ENCODE measurements at regions not wholly inside any gene's neighbourhood (a gene's known extent, or its start where the extent isn't known, plus 50 kb on each side); places are given as distances from the start of the nearest gene placed in this dataset.

GRCh38 chr14:87351007-87351406 is 642.0 kb downstream of the GALC start:
- no peak overlapping the region for H3K4me3 Mint-ChIP-seq
- peaks cover 6% of the 10 kb centered on the region for H3K9me3 Mint-ChIP-seq
- ATAC-seq (no peak), DNase-seq (ENCODE audit: low spot score in 2 of 2) (no peak)
- no peaks in the 10 kb centered on the region for H3K4me1 Mint-ChIP-seq
- H3K27ac Mint-ChIP-seq: no peak overlapping the region
- no peaks in the 10 kb centered on the region for H3K36me3 Mint-ChIP-seq

DNA sequence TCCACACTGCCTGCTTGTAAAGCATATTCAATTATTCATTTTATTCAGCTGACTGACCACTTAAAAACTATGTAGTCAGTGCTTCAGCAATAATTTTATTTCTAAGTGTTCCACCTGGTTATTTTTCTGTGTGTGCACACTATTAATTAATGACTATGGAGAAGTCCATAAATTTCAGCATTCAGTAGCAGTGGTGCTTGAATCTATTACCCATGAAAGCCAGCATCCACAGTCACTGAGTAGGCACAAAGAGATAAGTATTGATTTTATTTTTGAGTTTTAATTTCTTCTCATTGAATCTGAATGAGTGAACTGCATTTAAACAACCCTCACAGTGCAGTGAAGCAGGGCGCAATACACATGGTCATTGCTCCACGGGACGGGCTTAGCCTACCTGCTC is 643.1 kb downstream of the GALC start:
- ATAC-seq (no peak), DNase-seq (ENCODE audit: low spot score in 2 of 2) (no peak)
- Mint-ChIP-seq H3K4me3 (no peak overlapping the region), H3K27ac (no peak overlapping the region), H3K4me1 (no peaks in the 10 kb centered on the region), H3K9me3 (peaks cover 9% of the 10 kb centered on the region), H3K36me3 (no peaks in the 10 kb centered on the region)

DNA sequence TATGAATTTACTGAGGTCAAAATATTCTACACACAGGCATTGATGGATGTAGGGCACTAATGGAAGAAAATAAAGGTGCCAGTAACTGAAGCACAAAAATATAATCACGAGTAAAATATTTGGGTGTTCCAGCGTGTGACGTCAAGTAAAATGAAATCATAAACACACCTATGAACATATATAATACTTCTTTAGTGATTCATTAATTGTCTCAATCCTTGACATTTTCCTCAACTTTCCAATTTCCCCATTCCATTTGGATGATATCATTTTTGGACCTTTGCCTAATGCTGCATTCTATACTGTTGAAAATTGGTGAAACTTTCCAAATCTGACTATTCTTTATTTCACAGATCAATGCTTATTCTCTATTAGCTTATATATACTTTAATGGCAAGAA is 649.3 kb downstream of the GALC start:
- no peaks in the 10 kb centered on the region for H3K36me3 Mint-ChIP-seq
- ATAC-seq (no peak), DNase-seq (ENCODE audit: low spot score in 2 of 2) (no peak)
- no peak overlapping the region for H3K4me3 Mint-ChIP-seq
- H3K9me3 Mint-ChIP-seq: peaks cover 11% of the 10 kb centered on the region
- no peaks in the 10 kb centered on the region for H3K4me1 Mint-ChIP-seq
- H3K27ac Mint-ChIP-seq: no peak overlapping the region

DNA sequence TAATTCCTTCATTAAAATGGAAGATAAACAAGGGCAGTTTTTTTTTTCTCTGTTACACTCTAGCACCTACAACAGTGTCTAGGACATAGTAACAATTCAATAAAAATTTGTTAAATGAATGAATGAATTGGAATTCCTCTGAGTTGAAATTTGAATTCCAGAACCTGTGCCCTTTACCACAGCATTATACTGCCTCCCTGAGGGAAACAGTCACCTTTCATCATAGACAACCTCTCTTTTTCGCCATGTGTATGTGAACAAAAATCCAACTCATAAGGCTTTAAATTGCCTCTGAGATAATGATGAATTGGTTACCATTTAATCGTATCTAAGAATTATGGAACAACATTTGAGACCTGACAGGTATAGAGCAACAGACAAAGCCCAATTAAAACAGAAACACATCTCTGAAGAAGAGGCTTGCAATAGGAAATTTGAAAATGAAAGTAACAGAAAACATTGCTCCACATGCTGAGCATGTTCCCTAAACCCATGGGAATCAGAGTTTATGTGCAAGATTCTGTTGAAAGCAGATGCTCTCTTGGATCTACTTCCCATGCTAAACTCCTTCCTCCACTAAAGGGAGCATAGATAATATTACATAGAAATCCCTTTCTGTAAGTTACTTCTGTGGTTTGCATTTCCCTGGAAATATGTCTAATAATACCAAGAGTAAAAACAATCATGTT is 657.8 kb downstream of the GALC start:
- H3K9me3 Mint-ChIP-seq: peaks cover 6% of the 10 kb centered on the region
- ATAC-seq (no peak), DNase-seq (ENCODE audit: low spot score in 2 of 2) (no peak)
- no peak overlapping the region for H3K27ac Mint-ChIP-seq
- H3K36me3 Mint-ChIP-seq: no peaks in the 10 kb centered on the region
- no peaks in the 10 kb centered on the region for H3K4me1 Mint-ChIP-seq
- no peak overlapping the region for H3K4me3 Mint-ChIP-seq

- H3K9me3 Mint-ChIP-seq: peaks cover 11% of the 10 kb centered on the region
- no peak overlapping the region for H3K27ac Mint-ChIP-seq
- H3K36me3 Mint-ChIP-seq: no peaks in the 10 kb centered on the region
- DNase-seq (ENCODE audit: low spot score in 2 of 2): no peak
- no peak for ATAC-seq
- no peak overlapping the region for H3K4me3 Mint-ChIP-seq
- H3K4me1 Mint-ChIP-seq: no peaks in the 10 kb centered on the region
These were observed 661.0 kb downstream of the GALC start for GRCh38 chr14:87331991-87332390.

GRCh38 chr14:87325741-87326140 is 667.2 kb downstream of the GALC start:
- Mint-ChIP-seq H3K9me3 (peaks cover 14% of the 10 kb centered on the region), H3K4me1 (no peaks in the 10 kb centered on the region), H3K27ac (no peak overlapping the region), H3K4me3 (no peak overlapping the region), H3K36me3 (no peaks in the 10 kb centered on the region)
- no peak for DNase-seq (ENCODE audit: low spot score in 2 of 2)
- no peak for ATAC-seq

DNA sequence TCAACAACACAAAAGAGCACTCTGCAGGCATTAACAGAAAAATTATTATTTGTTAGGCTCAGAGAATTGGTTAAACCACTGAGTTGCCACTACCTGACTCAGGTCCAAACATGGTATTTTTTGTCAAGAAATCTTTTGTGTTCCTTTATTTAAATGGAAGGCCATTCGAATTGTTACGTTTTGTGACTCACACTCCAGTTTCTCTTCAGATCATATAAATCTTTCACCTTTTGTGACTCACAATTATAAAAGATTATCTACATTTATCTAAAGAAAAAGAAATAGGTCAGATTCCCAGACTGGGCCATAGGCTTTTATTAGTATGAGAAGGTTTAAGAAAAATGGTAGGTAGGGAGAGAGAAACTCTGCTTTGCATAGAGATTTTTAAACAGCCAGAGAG is 669.8 kb downstream of the GALC start:
- Mint-ChIP-seq H3K27ac (no peak overlapping the region), H3K4me1 (no peaks in the 10 kb centered on the region), H3K36me3 (no peaks in the 10 kb centered on the region), H3K4me3 (no peak overlapping the region), H3K9me3 (peaks cover 14% of the 10 kb centered on the region)
- ATAC-seq (no peak), DNase-seq (ENCODE audit: low spot score in 2 of 2) (no peak)

DNA sequence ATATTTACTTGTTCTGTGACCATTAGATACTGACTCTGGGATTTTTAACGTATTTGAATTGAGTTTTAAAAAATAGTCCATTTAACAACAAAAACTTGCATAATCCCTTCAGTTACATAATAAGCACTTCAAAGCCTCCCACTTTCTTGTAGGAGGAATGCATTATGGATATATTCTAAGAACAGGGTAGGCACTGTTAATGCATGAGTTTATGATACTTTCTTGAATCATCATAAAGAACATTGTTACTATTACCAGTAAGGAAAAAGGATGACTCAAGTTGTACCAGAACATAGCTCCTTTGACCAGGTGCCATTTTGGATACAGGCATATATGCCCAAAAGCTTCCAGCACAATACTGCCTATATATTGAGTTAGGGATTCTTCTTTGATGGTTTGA is 671.4 kb downstream of the GALC start:
- H3K4me1 Mint-ChIP-seq: no peaks in the 10 kb centered on the region
- ATAC-seq (no peak), DNase-seq (ENCODE audit: low spot score in 2 of 2) (no peak)
- H3K36me3 Mint-ChIP-seq: no peaks in the 10 kb centered on the region
- peaks cover 12% of the 10 kb centered on the region for H3K9me3 Mint-ChIP-seq
- H3K27ac Mint-ChIP-seq: no peak overlapping the region
- no peak overlapping the region for H3K4me3 Mint-ChIP-seq

DNA sequence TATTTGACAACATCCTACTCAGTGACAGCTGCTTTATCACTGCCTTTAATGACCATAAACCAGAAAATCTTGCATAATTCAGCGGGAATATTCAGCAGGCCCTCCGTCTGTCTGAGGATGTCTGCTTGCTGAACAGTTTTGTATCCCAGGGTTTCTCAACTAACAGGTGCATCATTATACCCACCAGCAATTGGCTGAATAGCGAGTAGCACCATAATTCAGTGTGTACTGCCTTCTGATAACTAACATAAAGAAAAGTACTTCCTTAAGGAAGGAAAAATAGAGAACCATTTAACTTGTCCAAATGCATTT is 680.1 kb downstream of the GALC start:
- no peak overlapping the region for H3K4me3 Mint-ChIP-seq
- no peaks in the 10 kb centered on the region for H3K36me3 Mint-ChIP-seq
- no peak overlapping the region for H3K27ac Mint-ChIP-seq
- no peak for DNase-seq (ENCODE audit: low spot score in 2 of 2)
- no peak for ATAC-seq
- H3K4me1 Mint-ChIP-seq: no peaks in the 10 kb centered on the region
- H3K9me3 Mint-ChIP-seq: peaks cover 16% of the 10 kb centered on the region

DNA sequence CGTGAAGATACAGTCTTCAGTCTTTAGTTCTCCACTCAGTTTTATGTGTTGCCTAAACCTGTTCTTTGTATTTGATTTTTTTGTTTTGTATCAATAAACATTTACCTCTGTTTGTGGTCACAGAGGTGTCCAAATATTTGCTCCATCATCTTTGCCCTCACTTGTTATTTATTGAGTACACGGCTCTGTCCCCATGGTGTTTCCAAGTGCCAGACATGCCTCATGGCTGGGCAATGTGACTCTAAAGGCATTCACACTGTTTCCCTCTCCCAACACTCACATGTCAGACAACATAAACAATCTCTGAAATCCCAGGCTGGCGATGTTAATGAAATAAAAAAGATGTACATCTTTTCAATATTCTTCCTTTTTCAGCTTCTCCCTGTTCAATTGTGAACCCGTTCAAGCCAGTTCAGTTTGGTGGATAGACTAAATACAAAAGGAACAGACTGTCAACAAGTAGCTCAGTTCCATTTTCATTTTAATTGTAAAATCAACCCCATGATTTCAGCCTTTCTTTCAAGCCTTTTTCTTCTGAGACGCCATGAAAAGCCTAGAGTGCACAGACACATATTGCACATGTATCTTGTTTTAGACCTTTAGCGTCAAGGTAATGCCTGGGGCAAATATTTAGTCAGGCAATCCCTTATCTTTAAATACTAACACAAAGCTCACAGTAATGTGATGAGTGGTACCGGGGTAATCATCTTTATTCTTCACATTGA is 680.7 kb downstream of the GALC start:
- ATAC-seq: no peak
- H3K4me1 Mint-ChIP-seq: no peaks in the 10 kb centered on the region
- H3K36me3 Mint-ChIP-seq: no peaks in the 10 kb centered on the region
- no peak for DNase-seq (ENCODE audit: low spot score in 2 of 2)
- no peak overlapping the region for H3K27ac Mint-ChIP-seq
- H3K9me3 Mint-ChIP-seq: peaks cover 15% of the 10 kb centered on the region
- no peak overlapping the region for H3K4me3 Mint-ChIP-seq

- Mint-ChIP-seq H3K4me1 (no peaks in the 10 kb centered on the region), H3K27ac (no peak overlapping the region), H3K36me3 (no peaks in the 10 kb centered on the region), H3K4me3 (no peak overlapping the region), H3K9me3 (peaks cover 18% of the 10 kb centered on the region)
- DNase-seq (ENCODE audit: low spot score in 2 of 2): no peak
- no peak for ATAC-seq
These were observed 683.4 kb downstream of the GALC start for GRCh38 chr14:87309557-87309956.

- no peaks in the 10 kb centered on the region for H3K36me3 Mint-ChIP-seq
- ATAC-seq (no peak), DNase-seq (ENCODE audit: low spot score in 2 of 2) (no peak)
- peaks cover 16% of the 10 kb centered on the region for H3K9me3 Mint-ChIP-seq
- H3K4me3 Mint-ChIP-seq: no peak overlapping the region
- H3K27ac Mint-ChIP-seq: no peak overlapping the region
- no peaks in the 10 kb centered on the region for H3K4me1 Mint-ChIP-seq
These were observed 686.4 kb downstream of the GALC start for GRCh38 chr14:87306409-87307168.

- H3K36me3 Mint-ChIP-seq: no peaks in the 10 kb centered on the region
- H3K9me3 Mint-ChIP-seq: peaks cover 16% of the 10 kb centered on the region
- H3K4me1 Mint-ChIP-seq: no peaks in the 10 kb centered on the region
- no peak overlapping the region for H3K4me3 Mint-ChIP-seq
- no peak overlapping the region for H3K27ac Mint-ChIP-seq
- DNase-seq (ENCODE audit: low spot score in 2 of 2): no peak
- ATAC-seq: no peak
These were observed 687.6 kb downstream of the GALC start for GRCh38 chr14:87305345-87305744.

- H3K4me3 Mint-ChIP-seq: no peak overlapping the region
- no peak overlapping the region for H3K27ac Mint-ChIP-seq
- ATAC-seq (no peak), DNase-seq (ENCODE audit: low spot score in 2 of 2) (no peak)
- no peaks in the 10 kb centered on the region for H3K4me1 Mint-ChIP-seq
- peaks cover 18% of the 10 kb centered on the region for H3K9me3 Mint-ChIP-seq
- H3K36me3 Mint-ChIP-seq: no peaks in the 10 kb centered on the region
These were observed 688.6 kb downstream of the GALC start for GRCh38 chr14:87304404-87304803.

GRCh38 chr14:87286826-87287225 is 706.2 kb downstream of the GALC start:
- no peak overlapping the region for H3K27ac Mint-ChIP-seq
- DNase-seq (ENCODE audit: low spot score in 2 of 2): no peak
- no peaks in the 10 kb centered on the region for H3K4me1 Mint-ChIP-seq
- no peak for ATAC-seq
- H3K4me3 Mint-ChIP-seq: no peak overlapping the region
- H3K9me3 Mint-ChIP-seq: peaks cover 16% of the 10 kb centered on the region
- H3K36me3 Mint-ChIP-seq: no peaks in the 10 kb centered on the region

- H3K4me1 Mint-ChIP-seq: no peaks in the 10 kb centered on the region
- no peak for ATAC-seq
These were observed 706.8 kb downstream of the GALC start for GRCh38 chr14:87286191-87286590.

More at GRCh38 chr14:87286191-87286590, 706.8 kb downstream of the GALC start:
- DNase-seq (ENCODE audit: low spot score in 2 of 2): no peak
- H3K36me3 Mint-ChIP-seq: no peaks in the 10 kb centered on the region
- no peak overlapping the region for H3K4me3 Mint-ChIP-seq
- no peak overlapping the region for H3K27ac Mint-ChIP-seq
- peaks cover 15% of the 10 kb centered on the region for H3K9me3 Mint-ChIP-seq
